HG03558 (cell line): ENCODE measurements at regions not wholly inside any gene's neighbourhood (a gene's known extent, or its start where the extent isn't known, plus 50 kb on each side); places are given as distances from the start of the nearest gene placed in this dataset.
"Not testable (repeated sequence)": the region's sequence is repeated elsewhere in the genome, so short reads cannot be mapped to it uniquely, and the experiment has no call there.

Experiments
- ATAC-seq: cut with Tn5 transposase; IDR thresholded peaks from one replicate; pipeline ENCODE4 v1.9.1; 2021; ENCODE audit warnings: moderate number of reproducible peaks; ENCODE audit not compliant: unreplicated experiment; ENCODE audit errors: extremely low read depth

GRCh38 chrX:7412840-7413239 lies 264.9 kb upstream of the PUDP start:
- ATAC-seq, result no peak

GRCh38 chrX:7409866-7410265 lies 261.9 kb upstream of the PUDP start:
- no peak for ATAC-seq

GRCh38 chrX:7399373-7399772 lies 251.4 kb upstream of the PUDP start:
- ATAC-seq, result no peak

GRCh38 chrX:7390441-7390840 lies 242.5 kb upstream of the PUDP start:
- ATAC-seq, result no peak

- ATAC-seq, result no peak
These were observed 241.6 kb upstream of the PUDP start for GRCh38 chrX:7389576-7389975.

GRCh38 chrX:7385131-7385530 lies 237.2 kb upstream of the PUDP start:
- no peak for ATAC-seq

GRCh38 chrX:7378406-7378805 lies 230.5 kb upstream of the PUDP start:
- ATAC-seq, result no peak

- ATAC-seq, result no peak
These were observed 225.0 kb upstream of the PUDP start for GRCh38 chrX:7372825-7373525.

GRCh38 chrX:7362111-7362510 lies 214.2 kb upstream of the PUDP start:
- no peak for ATAC-seq

- ATAC-seq, result no peak
These were observed 204.0 kb upstream of the PUDP start for GRCh38 chrX:7351926-7352325.

GRCh38 chrX:7347465-7347864 lies 199.5 kb upstream of the PUDP start:
- ATAC-seq, result no peak

- no peak for ATAC-seq
These were observed 198.1 kb upstream of the PUDP start for GRCh38 chrX:7346021-7346420.

GRCh38 chrX:7343181-7343580 lies 195.2 kb upstream of the PUDP start:
- ATAC-seq, result no peak

- not testable (repeated sequence) for ATAC-seq
These were observed 187.9 kb upstream of the PUDP start for GRCh38 chrX:7335816-7336362.

GRCh38 chrX:7334253-7334935 lies 186.4 kb upstream of the PUDP start:
- ATAC-seq, result no peak

GRCh38 chrX:7330971-7331746 lies 183.2 kb upstream of the PUDP start:
- no peak for ATAC-seq

- ATAC-seq, result no peak
These were observed 182.6 kb upstream of the PUDP start for GRCh38 chrX:7330556-7330955.

GRCh38 chrX:7318661-7319060 lies 170.7 kb upstream of the PUDP start:
- ATAC-seq, result no peak

- ATAC-seq, result no peak
These were observed 170.3 kb upstream of the PUDP start for GRCh38 chrX:7318241-7318640.

GRCh38 chrX:7316887-7317286 lies 168.9 kb upstream of the PUDP start:
- ATAC-seq, result no peak

GRCh38 chrX:7316280-7316679 lies 168.3 kb upstream of the PUDP start:
- no peak for ATAC-seq
